ENCODE measurements at regions not wholly inside any gene's neighbourhood (a gene's known extent, or its start where the extent isn't known, plus 50 kb on each side); places are given as distances from the start of the nearest gene placed in this dataset.

- H3K36me3 ChIP-seq (ENCODE audit: control insufficient read depth, insufficient read depth, low read length) = no peaks in the 10 kb centered on the region
Measured at GRCh38 chr7:116083796-116084195, 53.2 kb upstream of the TFEC start.

DNA sequence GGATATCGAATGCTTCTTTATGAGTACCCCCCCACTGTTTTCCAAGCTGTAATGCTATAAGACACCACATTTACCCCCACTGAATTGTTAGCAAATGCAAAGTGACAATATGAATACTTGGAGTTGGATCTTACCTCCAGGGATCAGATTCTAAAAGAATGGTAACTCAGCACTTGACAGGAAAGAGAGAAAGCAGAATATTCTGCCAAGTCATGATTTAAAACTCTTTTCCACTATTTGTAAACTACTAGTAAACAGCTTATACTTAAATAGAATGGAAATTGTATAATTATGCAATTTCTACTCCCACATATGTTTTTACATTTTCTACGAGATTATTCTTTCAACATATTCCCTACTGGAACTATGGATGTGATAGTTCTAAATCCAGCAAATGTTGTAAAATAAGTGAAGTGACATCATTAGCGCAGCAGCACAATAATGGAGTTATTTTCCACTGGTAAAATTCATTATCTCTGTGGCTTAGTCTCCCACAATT, 56.0 kb upstream of the TFEC start:
- Histone ChIP-seq H3K9ac (ENCODE audit: low read length) (no peak overlapping the region), H3K4me1 (ENCODE audit: control insufficient read depth, insufficient read depth, low read length) (no peaks in the 10 kb centered on the region), H3K36me3 (ENCODE audit: control insufficient read depth, insufficient read depth, low read length) (no peaks in the 10 kb centered on the region), H3K27me3 (ENCODE audit: control insufficient read depth, insufficient read depth, low read length) (no peaks in the 10 kb centered on the region), H3K27ac (ENCODE audit: low read depth, low read length) (no peak overlapping the region), H3K4me3 (ENCODE audit: low read length) (no peak overlapping the region)

More at GRCh38 chr7:116083796-116084195, 53.2 kb upstream of the TFEC start:
- Histone ChIP-seq H3K4me3 (ENCODE audit: low read length) (no peak overlapping the region), H3K9ac (ENCODE audit: low read length) (no peak overlapping the region), H3K27me3 (ENCODE audit: control insufficient read depth, insufficient read depth, low read length) (no peaks in the 10 kb centered on the region), H3K27ac (ENCODE audit: low read depth, low read length) (no peak overlapping the region), H3K4me1 (ENCODE audit: control insufficient read depth, insufficient read depth, low read length) (no peaks in the 10 kb centered on the region)

DNA sequence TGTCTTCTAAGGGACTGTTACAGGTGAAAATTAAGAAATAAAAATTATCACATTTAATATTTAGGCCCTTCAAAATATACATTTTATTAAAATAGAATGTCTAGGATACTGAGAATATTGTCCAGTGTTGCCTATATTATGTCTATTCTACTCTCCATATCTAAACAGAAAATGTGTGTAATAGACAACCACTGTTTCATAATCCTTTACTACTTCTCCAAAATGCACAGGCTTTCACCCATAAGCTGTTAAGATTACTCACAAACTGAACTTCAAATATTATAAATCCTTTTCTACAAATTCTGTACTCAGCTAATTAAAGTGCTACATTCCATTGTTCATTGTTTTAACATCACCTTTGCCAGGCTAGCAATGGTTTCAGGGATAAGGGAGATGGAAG, 56.7 kb upstream of the TFEC start:
- Histone ChIP-seq H3K27me3 (ENCODE audit: control insufficient read depth, insufficient read depth, low read length) (no peaks in the 10 kb centered on the region), H3K4me3 (ENCODE audit: low read length) (no peak overlapping the region), H3K36me3 (ENCODE audit: control insufficient read depth, insufficient read depth, low read length) (no peaks in the 10 kb centered on the region), H3K4me1 (ENCODE audit: control insufficient read depth, insufficient read depth, low read length) (no peaks in the 10 kb centered on the region), H3K27ac (ENCODE audit: low read depth, low read length) (no peak overlapping the region), H3K9ac (ENCODE audit: low read length) (no peak overlapping the region)

- Histone ChIP-seq H3K27me3 (ENCODE audit: control insufficient read depth, insufficient read depth, low read length) (no peaks in the 10 kb centered on the region), H3K4me3 (ENCODE audit: low read length) (no peak overlapping the region), H3K4me1 (ENCODE audit: control insufficient read depth, insufficient read depth, low read length) (no peaks in the 10 kb centered on the region), H3K36me3 (ENCODE audit: control insufficient read depth, insufficient read depth, low read length) (no peaks in the 10 kb centered on the region), H3K9ac (ENCODE audit: low read length) (no peak overlapping the region), H3K27ac (ENCODE audit: low read depth, low read length) (no peak overlapping the region)
Measured at GRCh38 chr7:116087984-116088383, 57.4 kb upstream of the TFEC start.

DNA sequence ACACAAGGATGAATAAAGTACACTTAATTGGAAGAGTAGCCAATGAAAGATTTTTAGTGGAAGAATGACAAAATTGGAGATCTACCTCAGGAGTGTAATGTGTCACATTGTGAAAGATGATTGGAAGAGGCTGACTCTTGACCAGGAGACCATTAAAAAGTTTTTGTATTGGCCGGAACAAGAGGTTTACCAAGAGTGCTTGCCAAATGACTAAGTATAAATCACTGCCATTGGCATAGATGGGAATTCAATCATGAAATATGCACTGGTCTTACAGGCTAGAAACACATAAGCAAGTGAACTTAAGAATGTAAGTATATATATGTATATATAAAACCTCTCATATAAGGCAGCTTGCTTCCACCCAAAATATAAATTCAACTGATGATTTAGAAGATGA, 58.7 kb upstream of the TFEC start:
- H3K27ac ChIP-seq (ENCODE audit: low read depth, low read length) = no peak overlapping the region
- H3K27me3 ChIP-seq (ENCODE audit: control insufficient read depth, insufficient read depth, low read length) = no peaks in the 10 kb centered on the region
- H3K9ac ChIP-seq (ENCODE audit: low read length) = no peak overlapping the region
- no peaks in the 10 kb centered on the region for H3K4me1 ChIP-seq (ENCODE audit: control insufficient read depth, insufficient read depth, low read length)
- H3K4me3 ChIP-seq (ENCODE audit: low read length) = no peak overlapping the region
- H3K36me3 ChIP-seq (ENCODE audit: control insufficient read depth, insufficient read depth, low read length) = no peaks in the 10 kb centered on the region

DNA sequence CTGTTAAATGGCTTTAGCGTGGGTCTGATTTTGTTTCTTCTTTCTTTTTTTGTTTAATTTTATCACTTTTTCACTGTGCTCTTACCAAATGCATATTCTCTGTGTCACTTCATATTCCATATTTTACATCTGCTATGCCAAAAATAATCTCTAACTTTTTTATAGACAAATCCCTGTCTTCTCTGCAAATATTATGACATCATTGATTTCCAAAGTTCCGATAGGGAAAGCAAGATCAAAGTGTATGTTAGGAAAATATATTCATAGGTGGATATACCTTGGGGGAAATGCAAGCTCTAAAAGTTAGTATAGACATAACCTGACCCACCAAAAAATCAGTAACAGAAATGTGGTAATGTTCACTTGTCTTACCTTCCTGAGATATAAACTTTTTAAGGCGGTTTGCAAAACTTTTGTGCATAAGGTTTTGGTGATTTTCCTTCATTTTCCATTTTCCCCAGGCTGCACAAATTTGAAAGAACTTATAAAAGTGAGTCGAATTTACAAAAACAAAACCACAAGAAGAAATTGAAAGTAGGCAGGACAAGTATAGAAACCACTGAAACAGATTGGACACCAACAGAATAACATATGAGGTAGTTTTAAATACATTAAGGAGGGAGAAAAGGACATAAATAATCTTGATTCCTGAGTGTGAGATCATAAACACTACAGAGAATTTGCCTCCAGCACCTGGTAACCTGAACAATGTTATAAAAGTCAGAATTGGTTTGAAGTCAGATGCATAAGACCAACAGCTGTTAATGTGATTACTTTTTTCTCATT, 63.1 kb upstream of the TFEC start:
- Histone ChIP-seq H3K27ac (ENCODE audit: low read depth, low read length) (no peak overlapping the region), H3K27me3 (ENCODE audit: control insufficient read depth, insufficient read depth, low read length) (no peaks in the 10 kb centered on the region), H3K36me3 (ENCODE audit: control insufficient read depth, insufficient read depth, low read length) (no peaks in the 10 kb centered on the region), H3K4me1 (ENCODE audit: control insufficient read depth, insufficient read depth, low read length) (no peaks in the 10 kb centered on the region), H3K4me3 (ENCODE audit: low read length) (no peak overlapping the region), H3K9ac (ENCODE audit: low read length) (no peak overlapping the region)

DNA sequence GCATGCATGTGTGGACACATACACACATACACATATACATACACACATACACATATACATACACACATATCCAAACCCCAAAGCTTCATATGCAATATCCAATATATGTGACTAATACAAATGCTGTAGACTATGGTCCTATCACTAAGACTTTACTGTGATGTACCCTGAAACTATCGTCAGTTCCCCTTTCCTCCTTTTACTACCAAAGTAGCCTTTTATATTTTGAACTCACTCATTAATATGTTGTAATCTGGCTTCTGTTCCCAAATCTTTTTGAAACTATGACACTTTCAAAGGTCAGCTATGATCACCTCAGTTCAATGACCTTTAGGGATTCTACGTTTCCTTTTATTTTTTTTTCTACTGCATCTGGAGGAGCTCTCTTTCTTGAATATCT, 64.8 kb upstream of the TFEC start:
- Histone ChIP-seq H3K36me3 (ENCODE audit: control insufficient read depth, insufficient read depth, low read length) (no peaks in the 10 kb centered on the region), H3K27ac (ENCODE audit: low read depth, low read length) (no peak overlapping the region), H3K9ac (ENCODE audit: low read length) (no peak overlapping the region), H3K4me3 (ENCODE audit: low read length) (no peak overlapping the region), H3K27me3 (ENCODE audit: control insufficient read depth, insufficient read depth, low read length) (no peaks in the 10 kb centered on the region), H3K4me1 (ENCODE audit: control insufficient read depth, insufficient read depth, low read length) (no peaks in the 10 kb centered on the region)

DNA sequence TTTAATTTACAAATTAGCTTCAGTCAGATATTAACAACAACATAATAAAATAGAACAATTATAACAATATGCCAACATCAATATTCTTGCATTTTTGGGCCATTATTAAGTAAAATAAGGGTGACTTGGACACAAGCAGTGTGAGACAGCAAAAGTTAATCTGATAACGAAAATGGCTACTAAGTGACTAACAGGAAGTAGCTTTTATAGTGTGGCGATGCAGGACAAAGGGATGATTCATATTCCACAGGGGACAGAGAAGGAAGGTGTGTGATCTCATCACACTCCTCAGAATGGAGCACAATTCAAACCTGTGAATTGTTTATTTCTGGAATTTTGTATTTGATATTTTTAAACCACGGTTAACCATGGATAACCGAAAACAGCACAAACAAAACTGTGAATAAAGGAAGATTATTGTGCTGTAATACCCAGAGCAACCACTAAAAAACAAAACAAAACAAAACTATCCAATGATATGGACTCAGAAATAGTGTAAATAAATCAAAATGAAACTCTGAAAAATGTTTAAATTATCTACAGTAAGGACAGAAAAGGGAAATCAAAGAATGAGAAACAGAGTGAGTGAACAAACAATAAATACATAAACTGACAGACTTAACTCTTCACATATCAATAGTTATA, 66.9 kb upstream of the TFEC start:
- Histone ChIP-seq H3K4me3 (ENCODE audit: low read length) (no peak overlapping the region), H3K27me3 (ENCODE audit: control insufficient read depth, insufficient read depth, low read length) (no peaks in the 10 kb centered on the region), H3K27ac (ENCODE audit: low read depth, low read length) (no peak overlapping the region), H3K36me3 (ENCODE audit: control insufficient read depth, insufficient read depth, low read length) (no peaks in the 10 kb centered on the region), H3K9ac (ENCODE audit: low read length) (no peak overlapping the region), H3K4me1 (ENCODE audit: control insufficient read depth, insufficient read depth, low read length) (no peaks in the 10 kb centered on the region)

DNA sequence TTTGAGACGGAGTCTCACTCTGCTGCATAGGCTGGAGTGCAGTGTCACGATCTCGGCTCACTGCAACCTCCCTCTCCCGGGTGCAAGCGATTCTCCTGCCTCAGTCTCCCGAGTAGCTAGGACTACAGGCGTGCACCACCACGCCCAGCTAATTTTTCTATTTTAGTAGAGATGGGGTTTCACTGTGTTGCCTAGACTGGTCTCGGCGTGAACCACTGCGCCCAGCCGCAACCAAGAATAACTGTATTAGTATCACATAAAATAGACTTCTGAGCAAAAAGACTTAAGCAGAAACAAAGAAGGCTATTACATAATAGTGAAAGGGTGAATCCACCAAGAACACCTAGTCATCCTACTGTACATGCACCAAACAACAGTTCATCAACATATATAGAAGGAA, 67.6 kb upstream of the TFEC start:
- Histone ChIP-seq H3K4me3 (ENCODE audit: low read length) (no peak overlapping the region), H3K36me3 (ENCODE audit: control insufficient read depth, insufficient read depth, low read length) (no peaks in the 10 kb centered on the region), H3K27ac (ENCODE audit: low read depth, low read length) (no peak overlapping the region), H3K27me3 (ENCODE audit: control insufficient read depth, insufficient read depth, low read length) (no peaks in the 10 kb centered on the region), H3K9ac (ENCODE audit: low read length) (no peak overlapping the region), H3K4me1 (ENCODE audit: control insufficient read depth, insufficient read depth, low read length) (no peaks in the 10 kb centered on the region)

- Histone ChIP-seq H3K27ac (ENCODE audit: low read depth, low read length) (no peak overlapping the region), H3K4me1 (ENCODE audit: control insufficient read depth, insufficient read depth, low read length) (no peaks in the 10 kb centered on the region), H3K9ac (ENCODE audit: low read length) (no peak overlapping the region), H3K27me3 (ENCODE audit: control insufficient read depth, insufficient read depth, low read length) (no peaks in the 10 kb centered on the region), H3K36me3 (ENCODE audit: control insufficient read depth, insufficient read depth, low read length) (no peaks in the 10 kb centered on the region), H3K4me3 (ENCODE audit: low read length) (no peak overlapping the region)
Measured at GRCh38 chr7:116100626-116101025, 70.1 kb upstream of the TFEC start.

DNA sequence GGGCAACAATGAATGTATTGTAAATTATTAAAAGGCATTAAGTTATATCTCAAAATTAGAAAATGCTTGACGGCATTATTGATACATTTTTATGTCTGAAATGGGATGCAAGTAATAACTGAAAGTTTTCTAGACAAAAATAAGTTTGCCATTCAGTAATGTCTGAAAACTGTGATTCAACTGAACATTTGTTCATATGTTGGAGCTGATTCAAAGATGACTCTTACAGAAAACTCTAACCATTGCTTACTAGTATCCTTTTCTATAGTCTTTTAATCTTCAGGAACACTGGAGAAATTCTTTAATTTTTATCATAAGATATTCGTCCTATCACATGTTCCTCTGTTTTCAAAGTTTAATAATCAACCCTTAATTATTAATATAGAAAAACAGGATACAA, 71.1 kb upstream of the TFEC start:
- Histone ChIP-seq H3K4me3 (ENCODE audit: low read length) (no peak overlapping the region), H3K36me3 (ENCODE audit: control insufficient read depth, insufficient read depth, low read length) (no peaks in the 10 kb centered on the region), H3K9ac (ENCODE audit: low read length) (no peak overlapping the region), H3K27me3 (ENCODE audit: control insufficient read depth, insufficient read depth, low read length) (no peaks in the 10 kb centered on the region), H3K27ac (ENCODE audit: low read depth, low read length) (no peak overlapping the region), H3K4me1 (ENCODE audit: control insufficient read depth, insufficient read depth, low read length) (no peaks in the 10 kb centered on the region)

GRCh38 chr7:116111475-116111874, 80.9 kb upstream of the TFEC start:
- no peaks in the 10 kb centered on the region for H3K27me3 ChIP-seq (ENCODE audit: control insufficient read depth, insufficient read depth, low read length)
- H3K36me3 ChIP-seq (ENCODE audit: control insufficient read depth, insufficient read depth, low read length) = no peaks in the 10 kb centered on the region
- no peak overlapping the region for H3K9ac ChIP-seq (ENCODE audit: low read length)
- no peak overlapping the region for H3K27ac ChIP-seq (ENCODE audit: low read depth, low read length)
- no peaks in the 10 kb centered on the region for H3K4me1 ChIP-seq (ENCODE audit: control insufficient read depth, insufficient read depth, low read length)
- no peak overlapping the region for H3K4me3 ChIP-seq (ENCODE audit: low read length)

DNA sequence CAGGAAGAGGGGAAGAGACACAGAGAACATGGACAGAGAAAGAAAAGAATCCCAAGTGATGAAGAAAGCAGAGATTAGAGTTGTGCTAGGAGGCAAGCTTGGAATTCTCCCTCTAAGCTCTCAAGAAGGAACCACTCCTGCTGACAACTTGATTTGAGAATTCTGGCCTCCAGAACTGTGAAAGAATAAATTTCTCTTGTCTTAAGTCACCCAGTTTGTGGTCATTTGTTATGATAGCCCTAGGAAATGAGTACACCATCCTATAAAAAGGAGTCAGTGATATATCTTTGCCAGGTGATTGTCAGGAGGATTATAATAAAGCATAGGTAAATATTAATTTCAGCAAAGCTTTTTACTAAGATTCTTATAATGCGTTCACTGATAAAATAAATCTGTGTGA, 82.7 kb upstream of the TFEC start:
- no peak overlapping the region for H3K9ac ChIP-seq (ENCODE audit: low read length)
- H3K27me3 ChIP-seq (ENCODE audit: control insufficient read depth, insufficient read depth, low read length) = no peaks in the 10 kb centered on the region
- no peaks in the 10 kb centered on the region for H3K36me3 ChIP-seq (ENCODE audit: control insufficient read depth, insufficient read depth, low read length)
- no peak overlapping the region for H3K27ac ChIP-seq (ENCODE audit: low read depth, low read length)
- H3K4me1 ChIP-seq (ENCODE audit: control insufficient read depth, insufficient read depth, low read length) = no peaks in the 10 kb centered on the region
- no peak overlapping the region for H3K4me3 ChIP-seq (ENCODE audit: low read length)
